GM23248 (cell line): ENCODE measurements at regions not wholly inside any gene's neighbourhood (a gene's known extent, or its start where the extent isn't known, plus 50 kb on each side); places are given as distances from the start of the nearest gene placed in this dataset.

ENCODE experiments used
- EZH2 ChIP-seq: fragments of 200-600 bp; sonication (generic); IDR thresholded peaks from 2 replicates; pipeline ENCODE4 v1.6.1; 2018; ENCODE audit warnings: antibody characterized with exemption, mild to moderate bottlenecking; ENCODE audit not compliant: insufficient read depth, poor library complexity, severe bottlenecking
- EZH2phosphoT487 ChIP-seq: fragments of 200-600 bp; sonication (generic); IDR thresholded peaks from 2 replicates; pipeline ENCODE4 v1.6.1; 2018; ENCODE audit warnings: antibody characterized with exemption, moderate library complexity, mild to moderate bottlenecking, low read depth; ENCODE audit not compliant: insufficient read depth

- TF ChIP-seq EZH2phosphoT487 = no peak
- TF ChIP-seq EZH2 = no peak
These were observed 92.5 kb upstream of the DNAH5 start for GRCh38 chr5:14036947-14037346.
